Esophagus muscularis mucosa (tissue), 4 donors: ENCODE measurements at regions not wholly inside any gene's neighbourhood (a gene's known extent, or its start where the extent isn't known, plus 50 kb on each side); places are given as distances from the start of the nearest gene placed in this dataset.

Experiments used
- CTCF ChIP-seq, 3 experiments: fragments of 200-600 bp in 2 of 3; fragments of 450-650 bp in 1 of 3; sonication (generic) in 2 of 3; IDR thresholded peaks; one replicate each; pipeline ENCODE4 v1.5.1; 2017 to 2019; ENCODE audit warnings: antibody characterized with exemption in 3 of 3, mild to moderate bottlenecking in 2 of 3, moderate library complexity in 1 of 3
- EP300 ChIP-seq: sonication (generic); formaldehyde crosslinking; IDR thresholded peaks from one replicate; pipeline ENCODE4 v1.6.1; 2017; ENCODE audit warnings: antibody characterized with exemption
- POLR2A ChIP-seq: fragments of 450-650 bp; IDR thresholded peaks from one replicate; pipeline ENCODE4 v1.6.1; 2017; ENCODE audit warnings: antibody characterized with exemption, moderate library complexity, mild to moderate bottlenecking, low read depth

GRCh38 chr14:83171761-83172160 is 1638.1 kb upstream of the SEL1L start:
- no peak for TF ChIP-seq POLR2A
- TF ChIP-seq CTCF (IDR thresholded peaks at IDR 0.05): no peak
- no peak for TF ChIP-seq EP300
